Heart left ventricle (tissue), 16 donors: ENCODE measurements at regions not wholly inside any gene's neighbourhood (a gene's known extent, or its start where the extent isn't known, plus 50 kb on each side); places are given as distances from the start of the nearest gene placed in this dataset.

Source experiments
- ATAC-seq, 4 donors: fragments of 200-7000 bp; cut with Tn5 transposase; one replicate each; pipeline ENCODE4 v1.9.1; 2020 to 2022; ENCODE audit warnings: moderate library complexity in 4 of 4, mild to moderate bottlenecking in 3 of 4, moderate number of reproducible peaks in 1 of 4
- DNase-seq, 5 donors: peaks; one replicate each; pipeline ENCODE4 v3.0.0-alpha.2; 2020
- H3K27ac ChIP-seq, 12 donors: fragments of 200-600 bp; sonication (generic) in 4 of 12; one replicate each; pipeline versions ENCODE4 v1.5.0 to v1.8.0; 2016 to 2022; ENCODE audit warnings: mild to moderate bottlenecking in 2 of 12
- H3K27me3 ChIP-seq, 9 donors: fragments of 200-600 bp; sonication (generic) in 2 of 9; one replicate each; pipeline versions ENCODE4 v1.5.1 to v1.8.0; 2016 to 2022; ENCODE audit warnings: mild to moderate bottlenecking in 3 of 9
- H3K36me3 ChIP-seq, 9 donors: fragments of 200-600 bp; sonication (generic) in 2 of 9; one replicate each; pipeline versions ENCODE4 v1.5.0 to v1.8.0; 2018 to 2022; ENCODE audit warnings: mild to moderate bottlenecking in 2 of 9
- H3K4me1 ChIP-seq, 12 donors: fragments of 200-600 bp; sonication (generic) in 4 of 12; one replicate each; pipeline versions ENCODE4 v1.5.0 to v1.8.0; 2016 to 2022; ENCODE audit warnings: mild to moderate bottlenecking in 3 of 12
- H3K4me3 ChIP-seq, 12 donors: fragments of 200-600 bp; sonication (generic) in 4 of 12; one replicate each; pipeline versions ENCODE4 v1.5.0 to v1.8.0; 2017 to 2022; ENCODE audit warnings: mild to moderate bottlenecking in 9 of 12, moderate library complexity in 4 of 12
- H3K9me3 ChIP-seq, 12 donors: fragments of 200-600 bp; sonication (generic) in 4 of 12; one replicate each; pipeline versions ENCODE4 v1.5.0 to v1.8.0; 2016 to 2022; ENCODE audit warnings: mild to moderate bottlenecking in 1 of 12
- CTCF ChIP-seq, 12 donors: fragments of 200-600 bp; sonication (generic) in 4 of 12; IDR thresholded peaks; one replicate each; pipeline versions ENCODE4 v1.5.0 to v1.8.0; 2018 to 2022; ENCODE audit warnings: antibody characterized with exemption in 12 of 12, mild to moderate bottlenecking in 5 of 12
- POLR2A ChIP-seq, 2 donors: fragments of 450-650 bp; IDR thresholded peaks; one replicate each; pipeline ENCODE4 v1.6.1; 2017; ENCODE audit warnings: antibody characterized with exemption in 2 of 2, mild to moderate bottlenecking in 2 of 2, moderate library complexity in 2 of 2
- WGBS, 4 donors: extraction: QIAGEN DNeasy Blood & Tissue Kit in 2 of 4; methylation state at CpG; one replicate each; pipeline versions ENCODE4 v1.1.5 to v1.1.7; 2013 to 2018; 5-methylcytosine and 5-hydroxymethylcytosine counted together
- intact Hi-C, 10 donors: fragments of 100-400 bp; cut with DNase I; formaldehyde crosslinking; loops; one replicate each; pipeline versions ENCODE4 v1.11.1 to v1.14.2; 2022
- donor health status: ischemic (EF 13 %, LVEDD 7.1; RV severe dilation, severe dysfunction).
- donor health status: healthy with polysubstance abuse.
- donor health status: DM: no; HTN: yes; CAD: no.
- donor health status: DM: no; HTN: no; CAD: no.
- donor health status: ischemic (EF 25% LVEDD 6.9; RV normal size, moderate dysfunction).
- donor health status: ischemic (EF 25% LVEDD 5.7; RV mildly dilated, moderate dysfunction).
- donor health status: healthy.
- donor health status: DM: yes; HTN: yes; CAD: no.
- donor health status: ischemic (EF 35%, LVEDD 5.7; RV mildly dilated, moderate dysfunction).
- donor health status: nonischemic (EF 11% LVEDD 7.7; RV severe dilation, severe dysfunction).
- donor health status: DM: yes; HTN: yes; CAD: no.
- donor health status: PGD.
- donor health status: ischemic (EF 29% LVEDD 5.4; RV normal size, mild dysfunction).
- donor health status: nonischemic (EF 23%, LVEDD 6.1; RV moderate dilation, normal function).

GRCh38 chr6:164795056-164795815 is 514.2 kb downstream of the C6orf118 start:
- Histone ChIP-seq H3K4me3 (no peak overlapping the region), H3K9me3 (no peaks in the 10 kb centered on the region), H3K27ac (no peak overlapping the region), H3K36me3 (no peaks in the 10 kb centered on the region), H3K27me3 (no peaks in the 10 kb centered on the region), H3K4me1 (no peaks in the 10 kb centered on the region)
- ATAC-seq (no peak), DNase-seq (no peak)
- no peak for TF ChIP-seq CTCF (IDR thresholded peaks at IDR 0.05)
- no peak for TF ChIP-seq POLR2A (IDR thresholded peaks at IDR 0.05)
- WGBS, 4 donors = 65 to 77% (median 69%) methylated on average over 9 of the region's 9 CpGs
- intact Hi-C loops = no loop called here

- WGBS, 4 donors = 67 to 72% (median 70%) methylated on average over 1 of the region's 1 CpG
- ATAC-seq (no peak), DNase-seq (no peak)
- Histone ChIP-seq H3K27ac (no peak overlapping the region), H3K36me3 (no peaks in the 10 kb centered on the region), H3K4me1 (no peaks in the 10 kb centered on the region), H3K9me3 (no peaks in the 10 kb centered on the region), H3K4me3 (no peak overlapping the region), H3K27me3 (no peaks in the 10 kb centered on the region)
- no peak for TF ChIP-seq POLR2A (IDR thresholded peaks at IDR 0.05)
- TF ChIP-seq CTCF (IDR thresholded peaks at IDR 0.05) = no peak
- intact Hi-C loops = no loop called here
Measured at GRCh38 chr6:164792666-164793065, 516.7 kb downstream of the C6orf118 start.

- intact Hi-C loops = no loop called here
Measured at GRCh38 chr6:164791498-164791897, 517.9 kb downstream of the C6orf118 start.

GRCh38 chr6:164763788-164764187 is 545.6 kb downstream of the C6orf118 start:
- 92 to 100% (median 95%) methylated on average over 1 of the region's 1 CpG for WGBS, 4 donors
- intact Hi-C loops = no loop called here
- no peak overlapping the region for H3K4me3 ChIP-seq
- TF ChIP-seq CTCF (IDR thresholded peaks at IDR 0.05) (no peak), POLR2A (IDR thresholded peaks at IDR 0.05) (no peak)
- H3K4me1 ChIP-seq = no peaks in the 10 kb centered on the region
- ATAC-seq (no peak), DNase-seq (no peak)
- H3K36me3 ChIP-seq = no peaks in the 10 kb centered on the region
- H3K27ac ChIP-seq = no peak overlapping the region
- no peaks in the 10 kb centered on the region for H3K27me3 ChIP-seq
- H3K9me3 ChIP-seq = peaks cover 0 to 13% (median 0%) of the 10 kb centered on the region in 12 donors

More at GRCh38 chr6:164791498-164791897, 517.9 kb downstream of the C6orf118 start:
- H3K4me1 ChIP-seq = no peaks in the 10 kb centered on the region
- no peak overlapping the region for H3K4me3 ChIP-seq
- H3K9me3 ChIP-seq = no peaks in the 10 kb centered on the region
- H3K27ac ChIP-seq = no peak overlapping the region
- DNase-seq (no peak), ATAC-seq (no peak)
- TF ChIP-seq CTCF (IDR thresholded peaks at IDR 0.05) (no peak), POLR2A (IDR thresholded peaks at IDR 0.05) (no peak)
- H3K27me3 ChIP-seq = no peaks in the 10 kb centered on the region
- H3K36me3 ChIP-seq = no peaks in the 10 kb centered on the region
